Spinal cord (tissue), 9 donors: ENCODE measurements at regions not wholly inside any gene's neighbourhood (a gene's known extent, or its start where the extent isn't known, plus 50 kb on each side); places are given as distances from the start of the nearest gene placed in this dataset.

Experiments
- DNase-seq, 6 donors: peaks; one replicate each; pipeline versions ENCODE4 v3.0.0 to v3.0.0-alpha.2; 2013 to 2015; ENCODE audit warnings: low spot score in 6 of 6, low read depth in 4 of 6
- H3K27ac ChIP-seq: one replicate; pipeline ENCODE4 v1.5.1; 2013; ENCODE audit warnings: low read depth, low read length, control low read depth
- H3K27me3 ChIP-seq: one replicate; pipeline ENCODE4 v1.6.1; 2013; ENCODE audit warnings: low read length; ENCODE audit not compliant: control insufficient read depth, insufficient read depth
- H3K36me3 ChIP-seq: one replicate; pipeline ENCODE4 v1.6.1; 2013; ENCODE audit warnings: low read length; ENCODE audit not compliant: control insufficient read depth, insufficient read depth
- H3K4me1 ChIP-seq: one replicate; pipeline ENCODE4 v1.6.1; 2013; ENCODE audit warnings: low read length; ENCODE audit not compliant: control insufficient read depth, insufficient read depth
- H3K4me3 ChIP-seq: one replicate; pipeline ENCODE4 v1.5.1; 2013; ENCODE audit warnings: low read depth, low read length, control low read depth
- H3K9me3 ChIP-seq: one replicate; pipeline ENCODE4 v1.6.1; 2013; ENCODE audit warnings: low read length; ENCODE audit not compliant: control insufficient read depth, insufficient read depth
- WGBS: methylation state at CpG from one replicate; pipeline ENCODE4 v1.1.5; 2013; ENCODE audit warnings: missing lambda C conversion rate; ENCODE audit not compliant: insufficient coverage; 5-methylcytosine and 5-hydroxymethylcytosine counted together
- donor health status: healthy.

DNA sequence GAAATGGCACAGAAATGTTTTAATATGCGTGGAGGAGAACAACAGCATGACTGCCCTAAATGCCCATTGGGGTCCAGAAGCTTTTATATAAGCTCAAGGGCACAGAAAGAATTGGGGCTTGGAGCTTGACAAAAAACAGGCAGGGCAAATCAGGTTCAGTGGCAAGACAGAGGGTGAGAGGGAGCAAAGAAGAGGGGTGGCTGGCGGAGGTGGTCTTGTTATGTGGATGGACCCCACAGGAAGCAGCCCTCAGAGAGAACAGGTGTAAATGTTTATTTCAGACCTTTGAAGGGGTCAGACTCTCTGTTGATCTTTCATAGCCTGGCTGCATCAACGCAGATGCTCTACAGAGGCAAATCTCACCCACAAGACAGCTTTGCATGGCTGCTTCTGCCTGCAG, 213.1 kb upstream of the B3GAT1 start:
- 93% methylated on average over 2 of the region's 3 CpGs for WGBS
- Histone ChIP-seq H3K4me3 (no peak overlapping the region), H3K9me3 (no peaks in the 10 kb centered on the region), H3K27ac (no peak overlapping the region), H3K36me3 (no peaks in the 10 kb centered on the region), H3K4me1 (no peaks in the 10 kb centered on the region), H3K27me3 (no peaks in the 10 kb centered on the region)
- DNase-seq = no peak

DNA sequence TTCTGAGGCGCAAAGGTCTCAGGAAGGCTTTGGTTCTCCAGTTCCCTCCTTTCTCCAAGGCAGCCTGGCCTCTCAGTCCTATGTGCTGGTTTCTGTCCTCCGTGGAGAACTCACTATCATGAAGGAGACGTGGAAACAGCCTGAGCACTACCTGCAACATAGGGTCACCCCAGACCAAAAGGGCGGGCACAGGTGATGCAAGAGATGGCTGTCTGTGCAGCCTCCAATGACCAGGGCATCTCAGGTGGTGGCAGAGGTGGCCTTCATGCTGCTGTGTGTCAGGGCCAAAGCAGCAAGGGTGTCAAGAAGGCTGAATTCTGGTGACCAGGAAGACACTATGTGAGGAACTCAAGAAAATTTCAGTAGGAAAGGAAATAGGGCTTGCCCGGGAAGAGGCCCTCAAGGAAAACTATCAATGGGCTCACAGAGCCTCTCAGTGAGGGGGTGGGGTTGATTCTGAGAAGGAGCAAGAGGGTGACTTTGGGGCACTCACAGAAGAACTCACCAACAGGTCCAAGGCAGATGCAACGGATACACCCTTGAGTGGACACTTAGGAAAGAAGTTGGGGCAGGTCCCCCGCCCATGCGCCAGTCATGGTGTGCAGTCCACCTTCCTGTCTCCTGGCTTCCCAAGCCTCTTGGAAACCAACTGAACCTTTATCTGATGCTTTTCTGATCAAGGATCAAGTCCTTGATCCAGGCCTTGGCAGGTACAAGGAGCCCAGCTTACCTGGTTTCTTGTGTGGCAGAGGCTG, 212.3 kb upstream of the B3GAT1 start:
- Histone ChIP-seq H3K36me3 (no peaks in the 10 kb centered on the region), H3K4me3 (no peak overlapping the region), H3K27me3 (no peaks in the 10 kb centered on the region), H3K4me1 (no peaks in the 10 kb centered on the region), H3K9me3 (no peaks in the 10 kb centered on the region), H3K27ac (no peak overlapping the region)
- DNase-seq = no peak
- 91% methylated on average over 8 of the region's 8 CpGs for WGBS

DNA sequence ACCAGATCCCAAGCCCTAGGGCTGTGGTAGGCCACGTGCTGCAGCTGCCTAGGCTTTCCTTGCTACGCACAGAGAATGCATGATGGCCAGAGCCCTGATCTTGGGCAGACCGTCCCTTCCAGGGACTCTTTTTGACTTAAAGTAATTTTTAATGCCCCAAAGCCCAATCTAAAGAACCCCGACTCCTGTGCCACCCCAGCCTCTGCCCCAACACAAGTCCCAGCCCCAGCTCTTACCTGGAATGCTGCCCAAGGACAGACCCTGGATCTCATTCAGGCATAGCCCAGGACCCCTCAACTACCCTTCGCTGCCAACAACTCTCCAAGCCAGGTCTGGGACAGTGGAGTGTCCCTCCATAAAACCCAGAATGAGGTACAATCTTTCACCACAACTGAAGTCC, 211.7 kb upstream of the B3GAT1 start:
- no peak for DNase-seq
- 92% methylated on average over 5 of the region's 5 CpGs for WGBS
- Histone ChIP-seq H3K27me3 (no peaks in the 10 kb centered on the region), H3K27ac (no peak overlapping the region), H3K4me3 (no peak overlapping the region), H3K9me3 (no peaks in the 10 kb centered on the region), H3K36me3 (no peaks in the 10 kb centered on the region), H3K4me1 (no peaks in the 10 kb centered on the region)

DNA sequence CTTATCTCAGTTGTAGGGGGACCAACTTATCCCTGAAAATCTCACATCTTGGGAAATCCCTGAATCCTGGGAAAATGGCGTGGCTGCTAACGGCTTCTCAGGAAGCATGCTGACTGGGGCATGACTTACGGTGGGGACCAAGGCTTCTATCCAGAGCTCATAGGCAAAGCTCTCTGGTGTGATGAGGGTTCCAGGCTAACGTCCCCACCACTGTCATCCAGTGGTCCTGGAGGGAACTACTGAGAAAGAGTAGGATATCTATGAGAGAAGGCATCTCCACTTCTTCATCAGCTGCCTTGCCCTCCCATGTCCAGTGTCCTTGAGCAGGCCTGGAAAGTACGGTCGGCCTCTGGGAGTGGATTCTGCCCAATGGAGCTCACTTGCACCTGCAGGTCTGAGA, 210.4 kb upstream of the B3GAT1 start:
- H3K9me3 ChIP-seq = no peaks in the 10 kb centered on the region
- no peaks in the 10 kb centered on the region for H3K27me3 ChIP-seq
- WGBS = 89% methylated on average over 5 of the region's 6 CpGs
- no peaks in the 10 kb centered on the region for H3K36me3 ChIP-seq
- H3K4me3 ChIP-seq = no peak overlapping the region
- H3K4me1 ChIP-seq = no peaks in the 10 kb centered on the region
- H3K27ac ChIP-seq = no peak overlapping the region
- no peak for DNase-seq

DNA sequence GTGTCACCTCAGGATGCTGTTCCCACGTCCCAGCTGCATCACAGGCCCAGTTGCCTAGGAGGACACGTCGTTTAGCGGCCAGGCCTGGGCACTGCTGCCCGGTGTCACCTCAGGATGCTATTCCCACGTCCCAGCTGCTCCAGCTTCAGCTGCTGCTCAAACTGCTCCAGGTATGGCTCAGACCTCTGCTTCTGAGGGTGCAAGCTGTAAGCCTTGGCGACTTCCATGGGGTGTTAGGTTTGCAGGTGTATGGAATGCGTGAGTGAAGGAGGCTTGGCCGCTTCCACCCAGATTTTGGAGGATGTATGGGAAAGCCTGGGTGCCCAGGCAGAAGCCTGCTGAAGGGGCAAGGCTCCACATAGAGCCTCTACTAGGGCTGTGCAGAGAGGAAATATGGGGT, 205.3 kb upstream of the B3GAT1 start:
- Histone ChIP-seq H3K36me3 (no peaks in the 10 kb centered on the region), H3K4me3 (no peak overlapping the region), H3K9me3 (no peaks in the 10 kb centered on the region), H3K27ac (no peak overlapping the region), H3K4me1 (no peaks in the 10 kb centered on the region), H3K27me3 (no peaks in the 10 kb centered on the region)
- DNase-seq = no peak
- WGBS = 92% methylated on average over 9 of the region's 9 CpGs

- Histone ChIP-seq H3K4me1 (no peaks in the 10 kb centered on the region), H3K36me3 (no peaks in the 10 kb centered on the region), H3K27ac (no peak overlapping the region), H3K4me3 (no peak overlapping the region), H3K27me3 (no peaks in the 10 kb centered on the region), H3K9me3 (no peaks in the 10 kb centered on the region)
- DNase-seq = no peak
- WGBS = 76% methylated on average over 6 of the region's 8 CpGs
Observed at GRCh38 chr11:134616038-134616437, 204.0 kb upstream of the B3GAT1 start.

GRCh38 chr11:134615041-134615615, 203.1 kb upstream of the B3GAT1 start:
- 100% methylated on average over 1 of the region's 5 CpGs for WGBS
- H3K9me3 ChIP-seq = no peaks in the 10 kb centered on the region

GRCh38 chr11:134614141-134614540, 202.1 kb upstream of the B3GAT1 start:
- no peaks in the 10 kb centered on the region for H3K4me1 ChIP-seq
- H3K4me3 ChIP-seq = no peak overlapping the region
- DNase-seq = no peak
- no peaks in the 10 kb centered on the region for H3K27me3 ChIP-seq
- H3K9me3 ChIP-seq = no peaks in the 10 kb centered on the region
- WGBS = no CpG with 5 or more reads among the region's 4 CpGs
- H3K36me3 ChIP-seq = no peaks in the 10 kb centered on the region
- H3K27ac ChIP-seq = no peak overlapping the region

More at GRCh38 chr11:134615041-134615615, 203.1 kb upstream of the B3GAT1 start:
- no peaks in the 10 kb centered on the region for H3K36me3 ChIP-seq
- H3K27me3 ChIP-seq = no peaks in the 10 kb centered on the region
- no peak for DNase-seq
- H3K27ac ChIP-seq = no peak overlapping the region
- H3K4me3 ChIP-seq = no peak overlapping the region
- no peaks in the 10 kb centered on the region for H3K4me1 ChIP-seq

DNA sequence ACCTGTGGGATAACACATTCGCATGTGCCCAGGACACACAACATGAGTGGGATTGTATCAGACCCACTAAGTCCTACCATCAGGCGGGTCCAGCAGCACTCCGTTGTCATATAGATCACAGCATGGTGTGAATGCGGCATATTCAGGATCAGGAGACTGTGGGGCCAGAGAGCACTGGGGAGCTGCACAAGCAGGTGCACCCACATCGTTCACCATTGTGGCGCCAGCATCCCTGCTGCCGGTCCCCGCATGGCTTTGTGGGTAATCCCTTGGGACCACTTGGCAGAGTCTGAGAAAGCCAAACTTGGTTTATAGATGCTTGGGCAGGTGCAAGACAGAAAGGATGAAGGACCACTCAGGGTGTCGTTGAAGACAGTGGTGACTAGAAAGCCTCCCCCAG, 201.6 kb upstream of the B3GAT1 start:
- Histone ChIP-seq H3K36me3 (no peaks in the 10 kb centered on the region), H3K27me3 (no peaks in the 10 kb centered on the region), H3K9me3 (no peaks in the 10 kb centered on the region), H3K4me3 (no peak overlapping the region), H3K27ac (no peak overlapping the region), H3K4me1 (no peaks in the 10 kb centered on the region)
- DNase-seq = no peak
- 90% methylated on average over 9 of the region's 9 CpGs for WGBS
